ENCODE measurements at regions not wholly inside any gene's neighbourhood (a gene's known extent, or its start where the extent isn't known, plus 50 kb on each side); places are given as distances from the start of the nearest gene placed in this dataset.

DNA sequence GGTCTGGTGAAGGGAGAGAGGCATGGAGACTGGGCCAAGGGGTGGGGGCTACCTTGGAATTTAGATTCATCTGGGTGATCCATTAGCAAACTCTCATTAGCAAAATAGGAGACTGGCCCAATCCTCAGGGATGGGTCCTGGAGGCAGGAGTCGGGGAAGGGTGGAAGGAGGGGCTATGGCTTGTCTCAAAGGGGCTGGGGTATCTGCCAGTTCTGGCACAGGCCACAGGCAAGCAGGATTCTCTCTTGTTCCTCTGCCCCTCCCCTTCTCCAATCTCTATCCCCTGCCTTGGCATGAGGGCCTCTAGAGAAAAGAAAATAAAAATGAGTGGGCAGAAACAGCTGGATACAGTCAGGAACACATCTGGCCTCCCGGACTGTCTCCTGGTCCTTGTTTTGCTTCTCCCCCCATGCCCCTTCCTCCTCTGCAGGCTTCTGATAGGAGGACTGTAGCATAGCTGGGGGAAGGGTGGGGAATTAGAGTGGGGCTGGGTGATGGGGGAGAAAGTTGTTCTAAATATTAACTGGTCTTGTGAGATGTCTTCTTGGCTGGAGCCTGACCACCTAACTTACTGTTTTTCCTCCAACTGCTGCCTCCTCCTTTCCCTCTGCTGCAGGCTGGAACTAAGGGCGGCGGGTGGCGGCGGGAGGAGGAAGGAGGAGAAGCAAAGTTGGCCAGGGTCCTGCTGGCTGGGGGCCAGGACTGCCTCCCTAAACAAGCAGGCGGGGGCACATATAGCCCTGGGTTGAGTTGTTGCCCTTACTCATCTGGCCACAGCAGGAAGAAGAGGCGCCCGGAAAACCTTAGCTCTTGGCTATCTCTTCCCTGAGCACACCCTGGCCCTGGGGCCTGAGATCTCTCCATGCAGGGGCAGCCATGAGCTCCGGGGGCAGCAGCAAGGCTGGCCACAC is 53.3 kb upstream of the LAS1L start (continued):
- TF ChIP-seq, protein P1, sequence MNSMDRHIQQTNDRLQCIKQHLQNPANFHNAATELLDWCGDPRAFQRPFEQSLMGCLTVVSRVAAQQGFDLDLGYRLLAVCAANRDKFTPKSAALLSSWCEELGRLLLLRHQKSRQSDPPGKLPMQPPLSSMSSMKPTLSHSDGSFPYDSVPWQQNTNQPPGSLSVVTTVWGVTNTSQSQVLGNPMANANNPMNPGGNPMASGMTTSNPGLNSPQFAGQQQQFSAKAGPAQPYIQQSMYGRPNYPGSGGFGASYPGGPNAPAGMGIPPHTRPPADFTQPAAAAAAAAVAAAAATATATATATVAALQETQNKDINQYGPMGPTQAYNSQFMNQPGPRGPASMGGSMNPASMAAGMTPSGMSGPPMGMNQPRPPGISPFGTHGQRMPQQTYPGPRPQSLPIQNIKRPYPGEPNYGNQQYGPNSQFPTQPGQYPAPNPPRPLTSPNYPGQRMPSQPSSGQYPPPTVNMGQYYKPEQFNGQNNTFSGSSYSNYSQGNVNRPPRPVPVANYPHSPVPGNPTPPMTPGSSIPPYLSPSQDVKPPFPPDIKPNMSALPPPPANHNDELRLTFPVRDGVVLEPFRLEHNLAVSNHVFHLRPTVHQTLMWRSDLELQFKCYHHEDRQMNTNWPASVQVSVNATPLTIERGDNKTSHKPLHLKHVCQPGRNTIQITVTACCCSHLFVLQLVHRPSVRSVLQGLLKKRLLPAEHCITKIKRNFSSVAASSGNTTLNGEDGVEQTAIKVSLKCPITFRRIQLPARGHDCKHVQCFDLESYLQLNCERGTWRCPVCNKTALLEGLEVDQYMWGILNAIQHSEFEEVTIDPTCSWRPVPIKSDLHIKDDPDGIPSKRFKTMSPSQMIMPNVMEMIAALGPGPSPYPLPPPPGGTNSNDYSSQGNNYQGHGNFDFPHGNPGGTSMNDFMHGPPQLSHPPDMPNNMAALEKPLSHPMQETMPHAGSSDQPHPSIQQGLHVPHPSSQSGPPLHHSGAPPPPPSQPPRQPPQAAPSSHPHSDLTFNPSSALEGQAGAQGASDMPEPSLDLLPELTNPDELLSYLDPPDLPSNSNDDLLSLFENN (IDR thresholded peaks at IDR 0.05; ENCODE audit: low read depth in 2 of 2, low read length in 2 of 2) = no peak
- TF ChIP-seq, protein P2, sequence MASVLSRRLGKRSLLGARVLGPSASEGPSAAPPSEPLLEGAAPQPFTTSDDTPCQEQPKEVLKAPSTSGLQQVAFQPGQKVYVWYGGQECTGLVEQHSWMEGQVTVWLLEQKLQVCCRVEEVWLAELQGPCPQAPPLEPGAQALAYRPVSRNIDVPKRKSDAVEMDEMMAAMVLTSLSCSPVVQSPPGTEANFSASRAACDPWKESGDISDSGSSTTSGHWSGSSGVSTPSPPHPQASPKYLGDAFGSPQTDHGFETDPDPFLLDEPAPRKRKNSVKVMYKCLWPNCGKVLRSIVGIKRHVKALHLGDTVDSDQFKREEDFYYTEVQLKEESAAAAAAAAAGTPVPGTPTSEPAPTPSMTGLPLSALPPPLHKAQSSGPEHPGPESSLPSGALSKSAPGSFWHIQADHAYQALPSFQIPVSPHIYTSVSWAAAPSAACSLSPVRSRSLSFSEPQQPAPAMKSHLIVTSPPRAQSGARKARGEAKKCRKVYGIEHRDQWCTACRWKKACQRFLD (CRISPR knock-in tag; IDR thresholded peaks at IDR 0.05) = no peak
- TF ChIP-seq, protein P3, sequence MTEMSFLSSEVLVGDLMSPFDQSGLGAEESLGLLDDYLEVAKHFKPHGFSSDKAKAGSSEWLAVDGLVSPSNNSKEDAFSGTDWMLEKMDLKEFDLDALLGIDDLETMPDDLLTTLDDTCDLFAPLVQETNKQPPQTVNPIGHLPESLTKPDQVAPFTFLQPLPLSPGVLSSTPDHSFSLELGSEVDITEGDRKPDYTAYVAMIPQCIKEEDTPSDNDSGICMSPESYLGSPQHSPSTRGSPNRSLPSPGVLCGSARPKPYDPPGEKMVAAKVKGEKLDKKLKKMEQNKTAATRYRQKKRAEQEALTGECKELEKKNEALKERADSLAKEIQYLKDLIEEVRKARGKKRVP (CRISPR knock-in tag; IDR thresholded peaks at IDR 0.05) = no peak
- TF ChIP-seq SMAD3 (CRISPR knock-in tag; conservative IDR thresholded peaks at IDR 0.05) = no peak
- no peak for TF ChIP-seq GABPB1 (CRISPR knock-in tag; IDR thresholded peaks at IDR 0.05)
- no peak for TF ChIP-seq HIVEP1 (CRISPR knock-in tag; IDR thresholded peaks at IDR 0.05)
- no peak for TF ChIP-seq ELF1 (tag; IDR thresholded peaks at IDR 0.05)
- TF ChIP-seq POLR3A (IDR thresholded peaks at IDR 0.05; ENCODE audit: borderline replicate concordance, extremely low read depth, insufficient read depth, insufficient read length) = no peak
- no peak for TF ChIP-seq ZNF668 (CRISPR knock-in tag; IDR thresholded peaks at IDR 0.05)
- no peak for TF ChIP-seq KLF1 (tag; IDR thresholded peaks at IDR 0.05)
- TF ChIP-seq LARP7 (IDR thresholded peaks at IDR 0.05) = no peak
- TF ChIP-seq, protein P4, sequence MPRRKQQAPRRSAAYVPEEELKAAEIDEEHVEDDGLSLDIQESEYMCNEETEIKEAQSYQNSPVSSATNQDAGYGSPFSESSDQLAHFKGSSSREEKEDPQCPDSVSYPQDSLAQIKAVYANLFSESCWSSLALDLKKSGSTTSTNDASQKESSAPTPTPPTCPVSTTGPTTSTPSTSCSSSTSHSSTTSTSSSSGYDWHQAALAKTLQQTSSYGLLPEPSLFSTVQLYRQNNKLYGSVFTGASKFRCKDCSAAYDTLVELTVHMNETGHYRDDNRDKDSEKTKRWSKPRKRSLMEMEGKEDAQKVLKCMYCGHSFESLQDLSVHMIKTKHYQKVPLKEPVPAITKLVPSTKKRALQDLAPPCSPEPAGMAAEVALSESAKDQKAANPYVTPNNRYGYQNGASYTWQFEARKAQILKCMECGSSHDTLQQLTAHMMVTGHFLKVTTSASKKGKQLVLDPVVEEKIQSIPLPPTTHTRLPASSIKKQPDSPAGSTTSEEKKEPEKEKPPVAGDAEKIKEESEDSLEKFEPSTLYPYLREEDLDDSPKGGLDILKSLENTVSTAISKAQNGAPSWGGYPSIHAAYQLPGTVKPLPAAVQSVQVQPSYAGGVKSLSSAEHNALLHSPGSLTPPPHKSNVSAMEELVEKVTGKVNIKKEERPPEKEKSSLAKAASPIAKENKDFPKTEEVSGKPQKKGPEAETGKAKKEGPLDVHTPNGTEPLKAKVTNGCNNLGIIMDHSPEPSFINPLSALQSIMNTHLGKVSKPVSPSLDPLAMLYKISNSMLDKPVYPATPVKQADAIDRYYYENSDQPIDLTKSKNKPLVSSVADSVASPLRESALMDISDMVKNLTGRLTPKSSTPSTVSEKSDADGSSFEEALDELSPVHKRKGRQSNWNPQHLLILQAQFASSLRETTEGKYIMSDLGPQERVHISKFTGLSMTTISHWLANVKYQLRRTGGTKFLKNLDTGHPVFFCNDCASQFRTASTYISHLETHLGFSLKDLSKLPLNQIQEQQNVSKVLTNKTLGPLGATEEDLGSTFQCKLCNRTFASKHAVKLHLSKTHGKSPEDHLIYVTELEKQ (CRISPR knock-in tag; IDR thresholded peaks at IDR 0.05) = no peak
- peak; percentile 58 for TF ChIP-seq SMAD1 (IDR thresholded peaks at IDR 0.05; ENCODE audit: low read depth, low read length, partially characterized antibody)
- no peak for TF ChIP-seq NR2C2 (CRISPR knock-in tag; IDR thresholded peaks at IDR 0.05)
- no peak for TF ChIP-seq NR2C2 (tag; IDR thresholded peaks at IDR 0.05)
- peak; percentile 71 for TF ChIP-seq RBFOX2 (IDR thresholded peaks at IDR 0.05; ENCODE audit: low read depth, low read length)
